HepG2 (cell line): ENCODE measurements at regions not wholly inside any gene's neighbourhood (a gene's known extent, or its start where the extent isn't known, plus 50 kb on each side); places are given as distances from the start of the nearest gene placed in this dataset.

Source experiments
- ATAC-seq: fragments of 200-7000 bp; cut with Tn5 transposase; 3 replicates; pipeline ENCODE4 v1.9.1; 2020; ENCODE audit warnings: mild to moderate bottlenecking, moderate library complexity
- BruUV-seq: library from RNA; stranded (reverse); fragments of 400-500 nt; replicated peaks from 2 replicates; lab custom pipeline; 2021; lab: Mats Ljungman, UMichigan
- CTCF ChIA-PET: fragments of 300-600 bp; formaldehyde crosslinking; extraction: SDS; loops from one replicate; lab custom pipeline; 2021; ENCODE audit warnings: low total read pairs, inconsistent platforms, low intra/inter-chr PET ratio; lab: Yijun Ruan, JAX
- POLR2A ChIA-PET: fragments of 350-600 bp; sonication (Branson Sonifier 250); formaldehyde crosslinking; loops from one replicate; lab custom pipeline; 2020; ENCODE audit warnings: antibody characterized with exemption, inconsistent platforms; lab: Yijun Ruan, JAX
- DNase-seq: peaks from one replicate; pipeline ENCODE4 v3.0.0-alpha.2; 2015; ENCODE audit warnings: low spot score
- FAIRE-seq: peaks from 3 replicates; lab custom pipeline; 2011; peaks lifted over from hg19 to GRCh38; lab: Jason Lieb, UNC
- H2AFZ ChIP-seq: one replicate; pipeline ENCODE4 v1.6.1; 2011; ENCODE audit warnings: low read length, inconsistent platforms
- H3K27ac ChIP-seq: fragments of 300-600 bp; 3 replicates; pipeline ENCODE4 v1.8.0; 2011; ENCODE audit warnings: mixed run types, mild to moderate bottlenecking, mixed read lengths, low read length, inconsistent platforms; ENCODE audit not compliant: insufficient read depth; ENCODE audit errors: extremely low read length
- H3K27me3 ChIP-seq, 2 experiments: fragments of 200-600 bp in 1 of 2; 2 replicates in 1 of 2; 3 replicates in 1 of 2; pipeline versions ENCODE4 v1.6.0 to v1.8.0; 2011; ENCODE audit warnings: low read length in 2 of 2, mild to moderate bottlenecking in 2 of 2, moderate library complexity in 2 of 2, inconsistent platforms in 1 of 2; ENCODE audit not compliant: insufficient read depth in 2 of 2, control insufficient read depth in 1 of 2
- H3K36me3 ChIP-seq, 2 experiments: fragments of 200-600 bp in 1 of 2; replicated peaks in 1 of 2; 2 replicates in 1 of 2; 3 replicates in 1 of 2; pipeline versions ENCODE4 v1.5.1 to v1.8.0; 2011; ENCODE audit warnings: low read length in 2 of 2, inconsistent platforms in 1 of 2; ENCODE audit not compliant: insufficient read depth in 2 of 2, control insufficient read depth in 1 of 2
- H3K4me1 ChIP-seq: 2 replicates; pipeline ENCODE4 v1.5.1; 2012; ENCODE audit warnings: low read length, inconsistent platforms; ENCODE audit not compliant: insufficient read depth
- H3K4me2 ChIP-seq: 2 replicates; pipeline ENCODE4 v1.6.0; 2011; ENCODE audit warnings: low read depth, low read length, inconsistent platforms
- H3K4me3 ChIP-seq, 3 experiments: fragments of 200-600 bp in 1 of 3; sonication (generic), shearing (Covaris generic) in 1 of 3; replicated peaks in 1 of 3; 2 replicates each; pipeline ENCODE4 v1.5.1; 2011 to 2016; ENCODE audit warnings: low read length in 3 of 3, inconsistent platforms in 2 of 3, low read depth in 2 of 3, mild to moderate bottlenecking in 2 of 3, control low read depth in 1 of 3, mixed read lengths in 1 of 3; ENCODE audit not compliant: insufficient read depth in 1 of 3
- H3K79me2 ChIP-seq: one replicate; pipeline ENCODE4 v1.6.1; 2011; ENCODE audit warnings: low read length, inconsistent platforms; ENCODE audit not compliant: insufficient read depth
- H3K9ac ChIP-seq: 2 replicates; pipeline ENCODE4 v1.6.0; 2011; ENCODE audit warnings: mild to moderate bottlenecking, low read depth, low read length, inconsistent platforms; ENCODE audit not compliant: insufficient read depth
- H3K9me3 ChIP-seq: 2 replicates; pipeline ENCODE4 v1.5.1; 2012; ENCODE audit warnings: mild to moderate bottlenecking, low read length
- H4K20me1 ChIP-seq: 2 replicates; pipeline ENCODE4 v1.6.0; 2011; ENCODE audit warnings: inconsistent platforms, mild to moderate bottlenecking, low read length, moderate library complexity; ENCODE audit not compliant: insufficient read depth
- CC2D1A ChIP-seq: sonication (generic); formaldehyde crosslinking; IDR thresholded peaks from 2 replicates; pipeline ENCODE4 v1.8.1; 2023; ENCODE audit warnings: mild to moderate bottlenecking, missing genetic modification reagents
- MED13 ChIP-seq: sonication (generic); formaldehyde crosslinking; IDR thresholded peaks from 2 replicates; pipeline ENCODE4 v1.5.0; 2020; ENCODE audit warnings: missing genetic modification reagents
- MNT ChIP-seq: fragments of 450-650 bp; IDR thresholded peaks from 2 replicates; pipeline ENCODE4 v1.6.1; 2016
- RBFOX2 ChIP-seq: fragments of 200-400 bp; formaldehyde crosslinking; IDR thresholded peaks from 2 replicates; pipeline ENCODE4 v1.6.1; 2017; ENCODE audit warnings: low read depth, mild to moderate bottlenecking, low read length
- SMYD3 ChIP-seq: sonication (generic); formaldehyde crosslinking; IDR thresholded peaks from 2 replicates; pipeline ENCODE4 v1.8.1; 2023; ENCODE audit warnings: mild to moderate bottlenecking, missing genetic modification reagents
- TCF7L2 ChIP-seq: IDR thresholded peaks from 2 replicates; pipeline ENCODE4 v1.6.1; 2011; ENCODE audit warnings: mild to moderate bottlenecking, low read depth, low read length, moderate library complexity
- TFE3 ChIP-seq: IDR thresholded peaks from 2 replicates; pipeline ENCODE4 v1.6.1; 2016
- ZC3H4 ChIP-seq: sonication (generic); formaldehyde crosslinking; IDR thresholded peaks from 2 replicates; pipeline ENCODE4 v1.4.0; 2020; ENCODE audit warnings: missing genetic modification reagents, borderline replicate concordance
- ZNF746 ChIP-seq: sonication (generic); formaldehyde crosslinking; IDR thresholded peaks from 2 replicates; pipeline ENCODE4 v1.8.0; 2022; ENCODE audit warnings: mild to moderate bottlenecking, missing genetic modification reagents
- WGBS: methylation state at CpG from one replicate; pipeline ENCODE4 v1.1.6; 2017; ENCODE audit warnings: low lambda C conversion rate; 5-methylcytosine and 5-hydroxymethylcytosine counted together
- in situ Hi-C: cut with HindIII; loops from 2 replicates; pipeline ENCODE4 v1.10.0; 2017; ENCODE audit warnings: low pct_unique_long_range_greater_than_20kb; ENCODE audit not compliant: extremely low pct_ligation_motif_present
- intact Hi-C: fragments of 100-400 bp; cut with micrococcal nuclease; formaldehyde crosslinking; loops from one replicate; pipeline ENCODE4 v1.10.0; 2022; ENCODE audit not compliant: unreplicated experiment

- TF ChIP-seq MNT: no peak
- TF ChIP-seq TFE3: no peak
- no peak for TF ChIP-seq MED13 (CRISPR knock-in tag)
- TF ChIP-seq ZC3H4 (CRISPR knock-in tag): no peak
- TF ChIP-seq CC2D1A (CRISPR knock-in tag): no peak
Observed at GRCh38 chr22:22130953-22131608, 113.5 kb upstream of the VPREB1 start (continued).

- FAIRE-seq: no peak
- intact Hi-C loops: no loop called here
- Histone ChIP-seq H3K36me3 (no peaks in the 10 kb centered on the region), H3K27me3 (peaks cover 0 to 16% of the 10 kb centered on the region in 2 experiments; a peak in 2 of 5 replicates), H3K4me3 (no peak overlapping the region), H2AFZ (no peak overlapping the region), H3K27ac (no peak overlapping the region), H3K79me2 (no peaks in the 10 kb centered on the region), H3K4me1 (no peaks in the 10 kb centered on the region), H3K9me3 (no peaks in the 10 kb centered on the region), H4K20me1 (no peaks in the 10 kb centered on the region), H3K4me2 (no peak overlapping the region), H3K9ac (no peak overlapping the region)
- TF ChIP-seq TCF7L2 (no peak), SMYD3 (CRISPR knock-in tag) (no peak), RBFOX2 (no peak), ZNF746 (no peak)
- no peak for ATAC-seq
- BruUV-seq: no TSS peak
- POLR2A ChIA-PET: no interaction called here
- DNase-seq: no peak
- in situ Hi-C loops: no loop called here
- CTCF ChIA-PET: no interaction called here
- 0% methylated on average over 3 of the region's 3 CpGs for WGBS
Observed at GRCh38 chr22:22129387-22129786, 115.2 kb upstream of the VPREB1 start.
